ENCODE measurements at regions not wholly inside any gene's neighbourhood (a gene's known extent, or its start where the extent isn't known, plus 50 kb on each side); places are given as distances from the start of the nearest gene placed in this dataset.

DNA sequence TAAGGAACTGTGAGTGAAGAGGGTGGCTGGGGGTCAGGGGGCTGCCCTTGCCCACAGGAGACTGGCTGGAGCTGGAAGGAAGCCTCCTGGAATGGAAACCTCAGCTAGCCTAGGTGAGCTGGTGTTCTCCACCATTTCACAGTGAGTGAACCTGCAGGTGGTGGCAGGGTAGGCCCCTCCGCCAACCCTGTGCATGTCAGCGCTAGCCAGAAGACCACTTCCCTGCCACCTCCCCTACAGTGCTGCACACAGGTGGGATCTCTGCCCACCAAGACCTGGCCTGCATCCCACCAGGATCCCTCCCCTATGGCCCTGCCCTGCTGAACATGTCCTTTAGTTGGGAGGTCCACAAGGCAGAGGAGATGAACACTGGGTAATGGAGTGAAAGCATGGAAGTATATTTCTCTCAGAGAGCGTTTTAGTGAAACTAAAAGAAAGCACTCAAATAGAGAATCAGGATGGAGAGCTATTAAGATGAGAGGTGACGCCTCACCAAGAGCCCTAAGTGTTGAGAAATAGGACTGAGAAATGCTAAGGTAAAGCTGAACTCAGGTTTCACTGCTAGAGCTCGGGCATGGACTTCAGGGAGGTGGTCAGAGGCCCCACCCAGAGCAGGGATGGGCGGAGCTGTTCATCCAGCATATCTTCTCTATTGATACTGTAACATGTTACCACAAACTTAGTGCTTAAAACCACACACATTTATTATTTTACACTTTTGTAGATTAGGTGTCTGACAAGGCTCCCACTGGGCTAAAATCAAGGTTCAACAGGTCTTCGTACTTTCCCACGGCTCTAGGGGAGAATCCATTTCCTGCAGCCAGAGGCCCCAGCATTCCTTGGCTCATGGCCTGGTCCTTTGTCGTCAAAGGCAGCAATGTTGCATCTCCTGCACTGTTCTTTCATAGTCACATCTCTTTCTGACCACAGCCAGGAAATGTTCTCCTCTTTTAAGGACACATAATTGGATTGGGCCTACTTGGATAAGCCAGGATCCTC lies 83.2 kb downstream of the DIRAS2 start:
- Histone ChIP-seq H3K27me3 (no peaks in the 10 kb centered on the region), H3K4me1 (no peaks in the 10 kb centered on the region), H3K36me3 (no peaks in the 10 kb centered on the region), H3K27ac (no peak overlapping the region), H3K9me3 (no peaks in the 10 kb centered on the region), H3K4me3 (no peak overlapping the region)
- TF ChIP-seq EP300 (IDR thresholded peaks at IDR 0.05; ENCODE audit: low read depth) = no peak
- TF ChIP-seq, protein P1, sequence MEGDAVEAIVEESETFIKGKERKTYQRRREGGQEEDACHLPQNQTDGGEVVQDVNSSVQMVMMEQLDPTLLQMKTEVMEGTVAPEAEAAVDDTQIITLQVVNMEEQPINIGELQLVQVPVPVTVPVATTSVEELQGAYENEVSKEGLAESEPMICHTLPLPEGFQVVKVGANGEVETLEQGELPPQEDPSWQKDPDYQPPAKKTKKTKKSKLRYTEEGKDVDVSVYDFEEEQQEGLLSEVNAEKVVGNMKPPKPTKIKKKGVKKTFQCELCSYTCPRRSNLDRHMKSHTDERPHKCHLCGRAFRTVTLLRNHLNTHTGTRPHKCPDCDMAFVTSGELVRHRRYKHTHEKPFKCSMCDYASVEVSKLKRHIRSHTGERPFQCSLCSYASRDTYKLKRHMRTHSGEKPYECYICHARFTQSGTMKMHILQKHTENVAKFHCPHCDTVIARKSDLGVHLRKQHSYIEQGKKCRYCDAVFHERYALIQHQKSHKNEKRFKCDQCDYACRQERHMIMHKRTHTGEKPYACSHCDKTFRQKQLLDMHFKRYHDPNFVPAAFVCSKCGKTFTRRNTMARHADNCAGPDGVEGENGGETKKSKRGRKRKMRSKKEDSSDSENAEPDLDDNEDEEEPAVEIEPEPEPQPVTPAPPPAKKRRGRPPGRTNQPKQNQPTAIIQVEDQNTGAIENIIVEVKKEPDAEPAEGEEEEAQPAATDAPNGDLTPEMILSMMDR (IDR thresholded peaks at IDR 0.05) = no peak
- TF ChIP-seq POLR2AphosphoS5 (IDR thresholded peaks at IDR 0.05) = no peak
- no peak for TF ChIP-seq POLR2A (IDR thresholded peaks at IDR 0.05)
- 85 to 89% methylated on average over 3 to 9 of the region's 9 CpGs for WGBS, 2 donors (ENCODE audit: low coverage in 1 of 2)
- intact Hi-C loops (cut with DNase I; ENCODE audit: low total_unique reads) = no loop called here
- in situ Hi-C loops (cut with MboI; ENCODE audit: low pct_ligation_motif_present in 1 of 4, low pct_unique_long_range_greater_than_20kb in 1 of 4, low sequenced_read_pairs in 3 of 4) = no loop called here
- DNase-seq = no peak

Small RNAs in the stretch of these regions (small RNA-seq; reads per million reads assigned to genes)
- gene AL161629.2 (0 reads per million in 4 donors), gene MIR4290 (0 reads per million in 4 donors)
